ENCODE measurements at regions not wholly inside any gene's neighbourhood (a gene's known extent, or its start where the extent isn't known, plus 50 kb on each side); places are given as distances from the start of the nearest gene placed in this dataset.

DNA sequence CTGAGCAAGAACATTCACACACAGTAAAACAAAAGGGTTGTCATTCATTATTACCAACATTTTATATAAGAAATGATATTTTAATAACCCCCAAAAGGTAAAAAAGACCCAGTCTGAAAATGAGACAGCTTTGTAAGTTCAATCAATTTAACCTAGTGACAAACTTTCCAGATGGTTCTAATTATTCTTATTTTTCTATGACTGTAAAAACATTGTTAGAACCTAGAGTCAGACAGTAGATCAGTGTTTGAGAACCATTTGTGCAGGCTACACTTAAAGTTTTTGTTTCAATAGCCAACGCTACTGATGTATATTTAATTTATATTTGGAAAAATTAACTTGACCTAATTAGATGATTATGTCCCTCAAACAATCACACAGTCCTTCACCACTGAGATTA is 708.4 kb upstream of the CBLB start:
- TF ChIP-seq SPI1 (IDR thresholded peaks at IDR 0.05; ENCODE audit: borderline replicate concordance, low read depth) (no peak), POLR2AphosphoS5 (IDR thresholded peaks at IDR 0.05; ENCODE audit: low read depth) (no peak), GABPA (IDR thresholded peaks at IDR 0.05; ENCODE audit: low read depth) (no peak)
- TF ChIP-seq, protein P1, sequence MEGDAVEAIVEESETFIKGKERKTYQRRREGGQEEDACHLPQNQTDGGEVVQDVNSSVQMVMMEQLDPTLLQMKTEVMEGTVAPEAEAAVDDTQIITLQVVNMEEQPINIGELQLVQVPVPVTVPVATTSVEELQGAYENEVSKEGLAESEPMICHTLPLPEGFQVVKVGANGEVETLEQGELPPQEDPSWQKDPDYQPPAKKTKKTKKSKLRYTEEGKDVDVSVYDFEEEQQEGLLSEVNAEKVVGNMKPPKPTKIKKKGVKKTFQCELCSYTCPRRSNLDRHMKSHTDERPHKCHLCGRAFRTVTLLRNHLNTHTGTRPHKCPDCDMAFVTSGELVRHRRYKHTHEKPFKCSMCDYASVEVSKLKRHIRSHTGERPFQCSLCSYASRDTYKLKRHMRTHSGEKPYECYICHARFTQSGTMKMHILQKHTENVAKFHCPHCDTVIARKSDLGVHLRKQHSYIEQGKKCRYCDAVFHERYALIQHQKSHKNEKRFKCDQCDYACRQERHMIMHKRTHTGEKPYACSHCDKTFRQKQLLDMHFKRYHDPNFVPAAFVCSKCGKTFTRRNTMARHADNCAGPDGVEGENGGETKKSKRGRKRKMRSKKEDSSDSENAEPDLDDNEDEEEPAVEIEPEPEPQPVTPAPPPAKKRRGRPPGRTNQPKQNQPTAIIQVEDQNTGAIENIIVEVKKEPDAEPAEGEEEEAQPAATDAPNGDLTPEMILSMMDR (IDR thresholded peaks at IDR 0.05; ENCODE audit: insufficient read depth, low read length) = no peak
- TF ChIP-seq, protein P2, sequence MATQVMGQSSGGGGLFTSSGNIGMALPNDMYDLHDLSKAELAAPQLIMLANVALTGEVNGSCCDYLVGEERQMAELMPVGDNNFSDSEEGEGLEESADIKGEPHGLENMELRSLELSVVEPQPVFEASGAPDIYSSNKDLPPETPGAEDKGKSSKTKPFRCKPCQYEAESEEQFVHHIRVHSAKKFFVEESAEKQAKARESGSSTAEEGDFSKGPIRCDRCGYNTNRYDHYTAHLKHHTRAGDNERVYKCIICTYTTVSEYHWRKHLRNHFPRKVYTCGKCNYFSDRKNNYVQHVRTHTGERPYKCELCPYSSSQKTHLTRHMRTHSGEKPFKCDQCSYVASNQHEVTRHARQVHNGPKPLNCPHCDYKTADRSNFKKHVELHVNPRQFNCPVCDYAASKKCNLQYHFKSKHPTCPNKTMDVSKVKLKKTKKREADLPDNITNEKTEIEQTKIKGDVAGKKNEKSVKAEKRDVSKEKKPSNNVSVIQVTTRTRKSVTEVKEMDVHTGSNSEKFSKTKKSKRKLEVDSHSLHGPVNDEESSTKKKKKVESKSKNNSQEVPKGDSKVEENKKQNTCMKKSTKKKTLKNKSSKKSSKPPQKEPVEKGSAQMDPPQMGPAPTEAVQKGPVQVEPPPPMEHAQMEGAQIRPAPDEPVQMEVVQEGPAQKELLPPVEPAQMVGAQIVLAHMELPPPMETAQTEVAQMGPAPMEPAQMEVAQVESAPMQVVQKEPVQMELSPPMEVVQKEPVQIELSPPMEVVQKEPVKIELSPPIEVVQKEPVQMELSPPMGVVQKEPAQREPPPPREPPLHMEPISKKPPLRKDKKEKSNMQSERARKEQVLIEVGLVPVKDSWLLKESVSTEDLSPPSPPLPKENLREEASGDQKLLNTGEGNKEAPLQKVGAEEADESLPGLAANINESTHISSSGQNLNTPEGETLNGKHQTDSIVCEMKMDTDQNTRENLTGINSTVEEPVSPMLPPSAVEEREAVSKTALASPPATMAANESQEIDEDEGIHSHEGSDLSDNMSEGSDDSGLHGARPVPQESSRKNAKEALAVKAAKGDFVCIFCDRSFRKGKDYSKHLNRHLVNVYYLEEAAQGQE (IDR thresholded peaks at IDR 0.05; ENCODE audit: insufficient replicate concordance, low read depth) = no peak
- H3K27ac ChIP-seq (replicated peaks) = no peak overlapping the region
- DNase-seq (ENCODE audit: low read depth in 1 of 2, low spot score in 1 of 2) = no peak
- no peak overlapping the region for H3K4me3 ChIP-seq (replicated peaks; ENCODE audit: insufficient read depth, low read length)
- H3K27me3 ChIP-seq (ENCODE audit: insufficient read depth, poor library complexity, severe bottlenecking) = no peaks in the 10 kb centered on the region

DNA sequence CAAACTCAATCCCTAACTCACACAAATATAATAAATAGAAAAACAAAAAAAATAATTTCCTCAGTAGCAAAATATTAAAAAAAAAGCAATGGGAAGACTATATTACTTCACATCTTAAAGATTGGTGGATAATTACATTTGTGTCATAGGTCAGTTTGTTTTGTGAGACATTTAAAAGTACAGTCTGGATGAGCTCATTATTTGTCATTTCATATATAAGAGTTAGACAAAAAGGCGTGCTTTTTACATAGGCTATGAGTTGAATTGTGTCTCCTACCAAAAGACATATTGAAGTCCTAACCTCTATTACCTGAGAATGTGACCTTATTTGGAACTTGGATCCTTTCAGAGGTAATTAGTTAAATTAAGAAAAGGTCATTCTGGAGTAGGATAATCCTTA is 710.1 kb upstream of the CBLB start:
- Histone ChIP-seq H3K27me3 (ENCODE audit: insufficient read depth, poor library complexity, severe bottlenecking) (no peaks in the 10 kb centered on the region), H3K4me3 (replicated peaks; ENCODE audit: insufficient read depth, low read length) (no peak overlapping the region), H3K27ac (replicated peaks) (no peak overlapping the region)
- no peak for TF ChIP-seq POLR2AphosphoS5 (IDR thresholded peaks at IDR 0.05; ENCODE audit: low read depth)
- TF ChIP-seq SPI1 (IDR thresholded peaks at IDR 0.05; ENCODE audit: borderline replicate concordance, low read depth) = no peak
- TF ChIP-seq, protein P2 (IDR thresholded peaks at IDR 0.05; ENCODE audit: insufficient replicate concordance, low read depth) = no peak
- TF ChIP-seq, protein P1 (IDR thresholded peaks at IDR 0.05; ENCODE audit: insufficient read depth, low read length) = no peak
- no peak for TF ChIP-seq GABPA (IDR thresholded peaks at IDR 0.05; ENCODE audit: low read depth)
- no peak for DNase-seq (ENCODE audit: low read depth in 1 of 2, low spot score in 1 of 2)

DNA sequence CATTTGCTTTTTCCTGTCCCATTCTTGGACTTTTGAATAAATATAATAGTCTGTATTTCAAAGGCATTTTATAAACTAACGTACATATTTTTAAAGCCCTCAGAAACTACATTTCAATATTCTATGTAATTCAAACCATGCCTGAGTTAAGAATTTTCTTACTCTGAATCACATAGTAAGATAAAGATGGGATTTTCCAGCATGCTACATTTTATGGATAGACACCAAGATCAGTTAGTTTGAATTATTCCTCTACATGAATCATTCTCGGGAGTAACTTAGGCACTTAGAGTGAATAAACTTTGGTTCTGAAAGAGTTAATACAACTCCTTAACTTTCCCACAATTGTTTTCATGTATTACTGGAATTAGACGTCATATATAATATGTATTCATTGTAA is 713.3 kb upstream of the CBLB start:
- H3K27ac ChIP-seq (replicated peaks) = no peak overlapping the region
- TF ChIP-seq, protein P1 (IDR thresholded peaks at IDR 0.05; ENCODE audit: insufficient read depth, low read length) = no peak
- TF ChIP-seq, protein P2 (IDR thresholded peaks at IDR 0.05; ENCODE audit: insufficient replicate concordance, low read depth) = no peak
- no peak for TF ChIP-seq POLR2AphosphoS5 (IDR thresholded peaks at IDR 0.05; ENCODE audit: low read depth)
- TF ChIP-seq SPI1 (IDR thresholded peaks at IDR 0.05; ENCODE audit: borderline replicate concordance, low read depth) = no peak
- TF ChIP-seq GABPA (IDR thresholded peaks at IDR 0.05; ENCODE audit: low read depth) = no peak
- H3K27me3 ChIP-seq (ENCODE audit: insufficient read depth, poor library complexity, severe bottlenecking) = no peaks in the 10 kb centered on the region
- no peak for DNase-seq (ENCODE audit: low read depth in 1 of 2, low spot score in 1 of 2)
- no peak overlapping the region for H3K4me3 ChIP-seq (replicated peaks; ENCODE audit: insufficient read depth, low read length)

Measured in HL-60 (cell line).